ENCODE measurements at regions not wholly inside any gene's neighbourhood (a gene's known extent, or its start where the extent isn't known, plus 50 kb on each side); places are given as distances from the start of the nearest gene placed in this dataset.

- WGBS = 95% methylated on average over 10 of the region's 11 CpGs
- Histone ChIP-seq H3K9me3 (ENCODE audit: insufficient read depth, low read depth, low read length) (no peaks in the 10 kb centered on the region), H3K4me1 (ENCODE audit: insufficient read depth, low read length) (peaks cover 9% of the 10 kb centered on the region), H3K27ac (ENCODE audit: low read depth, low read length) (no peak overlapping the region), H3K36me3 (ENCODE audit: insufficient read depth, low read length) (no peaks in the 10 kb centered on the region; the same call in 1 of the 2 replicates), H3K27me3 (ENCODE audit: insufficient read depth, low read length) (no peaks in the 10 kb centered on the region), H3K9ac (ENCODE audit: low read depth, low read length) (no peak overlapping the region), H3K4me3 (ENCODE audit: low read length) (no peak overlapping the region)
These were observed 156.4 kb upstream of the KLF14 start for GRCh38 chr7:130890176-130891020.

- no peaks in the 10 kb centered on the region for H3K27me3 ChIP-seq (ENCODE audit: insufficient read depth, low read length)
- 78% methylated on average over 12 of the region's 15 CpGs for WGBS
- no peaks in the 10 kb centered on the region for H3K9me3 ChIP-seq (ENCODE audit: insufficient read depth, low read depth, low read length)
- H3K4me1 ChIP-seq (ENCODE audit: insufficient read depth, low read length) = peaks cover 9% of the 10 kb centered on the region
- no peak overlapping the region for H3K27ac ChIP-seq (ENCODE audit: low read depth, low read length)
- H3K36me3 ChIP-seq (ENCODE audit: insufficient read depth, low read length) = no peaks in the 10 kb centered on the region; the same call in 1 of the 2 replicates
- no peak overlapping the region for H3K9ac ChIP-seq (ENCODE audit: low read depth, low read length)
- no peak overlapping the region for H3K4me3 ChIP-seq (ENCODE audit: low read length)
These were observed 157.5 kb upstream of the KLF14 start for GRCh38 chr7:130891254-130892094.

GRCh38 chr7:130893441-130893894 lies 159.5 kb upstream of the KLF14 start:
- Histone ChIP-seq H3K4me3 (ENCODE audit: low read length) (no peak overlapping the region), H3K9me3 (ENCODE audit: insufficient read depth, low read depth, low read length) (no peaks in the 10 kb centered on the region), H3K4me1 (ENCODE audit: insufficient read depth, low read length) (peaks cover 13% of the 10 kb centered on the region), H3K9ac (ENCODE audit: low read depth, low read length) (no peak overlapping the region), H3K36me3 (ENCODE audit: insufficient read depth, low read length) (no peaks in the 10 kb centered on the region; the same call in 1 of the 2 replicates), H3K27me3 (ENCODE audit: insufficient read depth, low read length) (no peaks in the 10 kb centered on the region), H3K27ac (ENCODE audit: low read depth, low read length) (no peak overlapping the region)
- 93% methylated on average over 7 of the region's 7 CpGs for WGBS

- no peak overlapping the region for H3K27ac ChIP-seq (ENCODE audit: low read depth, low read length)
- H3K27me3 ChIP-seq (ENCODE audit: insufficient read depth, low read length) = no peaks in the 10 kb centered on the region
- H3K4me1 ChIP-seq (ENCODE audit: insufficient read depth, low read length) = peaks cover 13% of the 10 kb centered on the region
- no peak overlapping the region for H3K4me3 ChIP-seq (ENCODE audit: low read length)
- H3K9ac ChIP-seq (ENCODE audit: low read depth, low read length) = no peak overlapping the region
- H3K9me3 ChIP-seq (ENCODE audit: insufficient read depth, low read depth, low read length) = no peaks in the 10 kb centered on the region
- H3K36me3 ChIP-seq (ENCODE audit: insufficient read depth, low read length) = no peaks in the 10 kb centered on the region; the same call in 1 of the 2 replicates
- 55% methylated on average over 14 of the region's 14 CpGs for whole genome bisulfite sequencing
These were observed 160.3 kb upstream of the KLF14 start for GRCh38 chr7:130894146-130894908.

- WGBS = 82% methylated on average over 20 of the region's 20 CpGs
- H3K27me3 ChIP-seq (ENCODE audit: insufficient read depth, low read length) = no peaks in the 10 kb centered on the region
- no peak overlapping the region for H3K9ac ChIP-seq (ENCODE audit: low read depth, low read length)
- no peak overlapping the region for H3K4me3 ChIP-seq (ENCODE audit: low read length)
- peaks cover 13% of the 10 kb centered on the region for H3K4me1 ChIP-seq (ENCODE audit: insufficient read depth, low read length)
- H3K9me3 ChIP-seq (ENCODE audit: insufficient read depth, low read depth, low read length) = no peaks in the 10 kb centered on the region
- no peak overlapping the region for H3K27ac ChIP-seq (ENCODE audit: low read depth, low read length)
- H3K36me3 ChIP-seq (ENCODE audit: insufficient read depth, low read length) = no peaks in the 10 kb centered on the region; the same call in 1 of the 2 replicates
These were observed 161.1 kb upstream of the KLF14 start for GRCh38 chr7:130894909-130895750.

- Histone ChIP-seq H3K4me3 (ENCODE audit: low read length) (no peak overlapping the region), H3K27me3 (ENCODE audit: insufficient read depth, low read length) (no peaks in the 10 kb centered on the region), H3K4me1 (ENCODE audit: insufficient read depth, low read length) (peaks cover 25% of the 10 kb centered on the region), H3K9me3 (ENCODE audit: insufficient read depth, low read depth, low read length) (no peaks in the 10 kb centered on the region), H3K9ac (ENCODE audit: low read depth, low read length) (no peak overlapping the region), H3K27ac (ENCODE audit: low read depth, low read length) (no peak overlapping the region), H3K36me3 (ENCODE audit: insufficient read depth, low read length) (no peaks in the 10 kb centered on the region)
- 89% methylated on average over 12 of the region's 13 CpGs for WGBS
These were observed 162.3 kb upstream of the KLF14 start for GRCh38 chr7:130896051-130896881.

- H3K9ac ChIP-seq (ENCODE audit: low read depth, low read length) = no peak overlapping the region
- H3K36me3 ChIP-seq (ENCODE audit: insufficient read depth, low read length) = no peaks in the 10 kb centered on the region
- peaks cover 32% of the 10 kb centered on the region for H3K4me1 ChIP-seq (ENCODE audit: insufficient read depth, low read length)
- no peaks in the 10 kb centered on the region for H3K9me3 ChIP-seq (ENCODE audit: insufficient read depth, low read depth, low read length)
- 53% methylated on average over 22 of the region's 22 CpGs for WGBS
- no peaks in the 10 kb centered on the region for H3K27me3 ChIP-seq (ENCODE audit: insufficient read depth, low read length)
- no peak overlapping the region for H3K4me3 ChIP-seq (ENCODE audit: low read length)
- no peak overlapping the region for H3K27ac ChIP-seq (ENCODE audit: low read depth, low read length)
These were observed 163.0 kb upstream of the KLF14 start for GRCh38 chr7:130896898-130897514.

- no peak overlapping the region for H3K27ac ChIP-seq (ENCODE audit: low read depth, low read length)
- 82% methylated on average over 24 of the region's 24 CpGs for WGBS
- H3K27me3 ChIP-seq (ENCODE audit: insufficient read depth, low read length) = no peaks in the 10 kb centered on the region
- no peak overlapping the region for H3K9ac ChIP-seq (ENCODE audit: low read depth, low read length)
- no peaks in the 10 kb centered on the region for H3K36me3 ChIP-seq (ENCODE audit: insufficient read depth, low read length)
- H3K4me3 ChIP-seq (ENCODE audit: low read length) = no peak overlapping the region
- H3K4me1 ChIP-seq (ENCODE audit: insufficient read depth, low read length) = peaks cover 34% of the 10 kb centered on the region
- H3K9me3 ChIP-seq (ENCODE audit: insufficient read depth, low read depth, low read length) = no peaks in the 10 kb centered on the region
These were observed 163.8 kb upstream of the KLF14 start for GRCh38 chr7:130897515-130898419.

- no peaks in the 10 kb centered on the region for H3K36me3 ChIP-seq (ENCODE audit: insufficient read depth, low read length)
- H3K4me3 ChIP-seq (ENCODE audit: low read length) = no peak overlapping the region
- 96% methylated on average over 11 of the region's 11 CpGs for WGBS
- H3K27me3 ChIP-seq (ENCODE audit: insufficient read depth, low read length) = no peaks in the 10 kb centered on the region
- no peak overlapping the region for H3K9ac ChIP-seq (ENCODE audit: low read depth, low read length)
- no peak overlapping the region for H3K27ac ChIP-seq (ENCODE audit: low read depth, low read length)
- peaks cover 45% of the 10 kb centered on the region for H3K4me1 ChIP-seq (ENCODE audit: insufficient read depth, low read length)
- no peaks in the 10 kb centered on the region for H3K9me3 ChIP-seq (ENCODE audit: insufficient read depth, low read depth, low read length)
These were observed 165.1 kb upstream of the KLF14 start for GRCh38 chr7:130899071-130899560.

Data from HUES64 (cell line).